Pons (tissue), 1 donor: ENCODE measurements at regions not wholly inside any gene's neighbourhood (a gene's known extent, or its start where the extent isn't known, plus 50 kb on each side); places are given as distances from the start of the nearest gene placed in this dataset.
A peak's percentile ranks its signal among the peaks of the same experiment; 100 is the strongest.

Source experiments
- DNase-seq: peaks from one replicate; pipeline ENCODE4 v3.0.0-alpha.2; 2016; ENCODE audit warnings: low spot score

GRCh38 chr13:47829690-47830089 is 171.4 kb downstream of the SUCLA2 start:
- DNase-seq, result no peak

GRCh38 chr13:47826471-47826870 is 174.6 kb downstream of the SUCLA2 start:
- DNase-seq, result no peak

GRCh38 chr13:47822036-47822435 is 179.0 kb downstream of the SUCLA2 start:
- DNase-seq, result no peak

GRCh38 chr13:47816831-47817230 is 184.2 kb downstream of the SUCLA2 start:
- DNase-seq, result no peak

GRCh38 chr13:47813718-47814117 is 187.4 kb downstream of the SUCLA2 start:
- DNase-seq, result no peak

GRCh38 chr13:47809411-47809810 is 191.7 kb downstream of the SUCLA2 start:
- no peak for DNase-seq

GRCh38 chr13:47803131-47803530 is 197.9 kb downstream of the SUCLA2 start:
- no peak for DNase-seq

GRCh38 chr13:47801555-47801954 is 199.5 kb downstream of the SUCLA2 start:
- no peak for DNase-seq

- no peak for DNase-seq
Observed at GRCh38 chr13:47800593-47800992, 200.5 kb downstream of the SUCLA2 start.

- DNase-seq, result peak; percentile 25
Observed at GRCh38 chr13:47798906-47799305, 202.2 kb downstream of the SUCLA2 start.

- no peak for DNase-seq
Observed at GRCh38 chr13:47798194-47798593, 202.9 kb downstream of the SUCLA2 start.

- no peak for DNase-seq
Observed at GRCh38 chr13:47796816-47797215, 204.3 kb downstream of the SUCLA2 start.

GRCh38 chr13:47794963-47795362 is 206.1 kb downstream of the SUCLA2 start:
- no peak for DNase-seq

- no peak for DNase-seq
Observed at GRCh38 chr13:47790755-47791154, 210.3 kb downstream of the SUCLA2 start.

GRCh38 chr13:47788844-47789243 is 212.2 kb downstream of the SUCLA2 start:
- DNase-seq, result no peak

GRCh38 chr13:47774671-47774994 is 226.4 kb downstream of the SUCLA2 start:
- DNase-seq, result no peak

- no peak for DNase-seq
Observed at GRCh38 chr13:47764817-47765216, 236.3 kb downstream of the SUCLA2 start.

- DNase-seq, result no peak
Observed at GRCh38 chr13:47757466-47758080, 243.5 kb downstream of the SUCLA2 start.

- DNase-seq, result no peak
Observed at GRCh38 chr13:47747901-47748300, 253.2 kb downstream of the SUCLA2 start.

- DNase-seq, result no peak
Observed at GRCh38 chr13:47726394-47726793, 274.7 kb downstream of the SUCLA2 start.

GRCh38 chr13:47723898-47724297 is 277.2 kb downstream of the SUCLA2 start:
- DNase-seq, result no peak

- no peak for DNase-seq
Observed at GRCh38 chr13:47719164-47719563, 281.9 kb downstream of the SUCLA2 start.

- DNase-seq, result no peak
Observed at GRCh38 chr13:47718556-47718955, 282.5 kb downstream of the SUCLA2 start.

- no peak for DNase-seq
Observed at GRCh38 chr13:47708386-47708785, 292.7 kb downstream of the SUCLA2 start.

GRCh38 chr13:47707414-47707813 is 293.7 kb downstream of the SUCLA2 start:
- DNase-seq, result no peak
